Esophagus mucosa (tissue), 1 donor: ENCODE measurements at regions not wholly inside any gene's neighbourhood (a gene's known extent, or its start where the extent isn't known, plus 50 kb on each side); places are given as distances from the start of the nearest gene placed in this dataset.
A peak's percentile ranks its signal among the peaks of the same experiment; 100 is the strongest.

ENCODE experiments used
- ATAC-seq: fragments of 200-7000 bp; cut with Tn5 transposase; one replicate; pipeline ENCODE4 v1.9.1; 2020
- donor health status: DM: yes; HTN: yes; CAD: no.

DNA sequence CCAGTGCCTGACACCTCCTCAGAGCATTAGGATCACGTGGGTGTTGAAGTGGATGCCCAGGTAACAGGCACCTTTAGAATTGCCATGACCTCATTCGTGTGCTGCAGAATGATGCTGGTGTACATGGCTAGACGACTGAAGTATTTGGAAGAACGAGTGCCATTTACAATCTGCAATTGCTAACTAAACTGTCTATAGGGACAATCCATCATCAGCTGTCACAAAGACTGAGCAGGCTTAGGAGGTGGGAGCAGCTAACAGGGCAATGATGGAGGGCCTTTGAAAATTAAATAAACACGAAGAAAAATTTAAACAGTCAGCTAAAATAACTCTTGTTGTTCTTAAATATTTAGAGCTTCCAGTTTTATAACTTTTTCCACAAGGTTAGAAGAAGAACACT is 375.8 kb downstream of the GADD45G start:
- ATAC-seq = no peak

DNA sequence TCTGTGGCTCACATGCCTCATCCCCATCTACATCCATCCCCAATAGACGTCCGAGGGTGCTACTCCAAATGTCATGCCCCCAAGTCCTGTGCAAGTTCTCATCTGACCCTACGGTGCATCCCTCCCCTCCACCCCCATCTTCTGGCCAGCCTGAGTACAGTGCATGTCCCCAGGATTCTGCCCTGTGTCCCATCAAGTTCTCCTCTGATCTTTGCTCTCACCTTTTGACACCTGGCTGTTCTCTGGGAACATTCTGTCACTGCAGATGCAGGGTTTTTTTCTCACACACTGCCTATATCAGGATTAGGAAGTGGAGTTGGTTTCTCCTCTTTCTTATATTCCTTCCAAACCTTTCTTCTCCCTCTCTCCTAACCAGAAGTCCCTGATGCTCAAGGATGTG is 377.2 kb downstream of the GADD45G start:
- no peak for ATAC-seq

DNA sequence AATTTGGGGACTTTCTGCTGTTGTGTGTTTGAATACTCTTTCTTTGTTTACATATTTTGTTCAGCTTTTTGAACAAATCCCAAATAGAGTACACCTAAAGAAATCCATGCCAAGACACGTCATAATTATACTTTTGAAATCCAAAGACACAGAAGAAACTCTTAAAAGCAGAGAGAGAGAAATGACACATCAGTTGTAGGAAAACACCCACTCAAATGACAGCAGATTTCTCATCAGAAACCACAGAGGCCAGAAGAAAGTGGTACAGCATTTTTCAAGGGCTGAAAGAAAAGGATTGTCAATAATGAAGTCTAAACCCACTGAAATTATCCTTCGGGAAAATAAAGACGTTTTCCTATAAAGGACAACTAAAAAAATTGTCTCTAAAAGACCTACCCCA is 378.6 kb downstream of the GADD45G start:
- ATAC-seq = no peak

DNA sequence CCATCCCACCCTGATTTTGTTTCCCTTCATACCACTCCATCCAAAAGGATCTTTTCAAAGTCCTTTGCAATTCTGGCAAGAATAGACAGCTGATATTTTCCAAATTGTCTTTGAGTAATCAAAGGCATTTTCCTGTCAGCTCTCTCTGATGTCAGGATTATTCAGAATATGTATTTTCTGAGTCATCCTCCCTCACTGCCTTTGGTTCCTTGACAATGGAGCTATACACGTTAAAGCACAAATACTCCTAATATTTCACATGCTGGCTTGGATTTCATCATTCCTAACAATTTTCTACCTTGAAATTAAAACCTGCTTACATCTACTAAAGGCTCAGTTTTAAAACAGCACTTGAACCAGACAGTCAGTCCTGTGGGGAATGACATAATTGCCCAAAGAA is 379.4 kb downstream of the GADD45G start:
- ATAC-seq = peak; percentile 70

DNA sequence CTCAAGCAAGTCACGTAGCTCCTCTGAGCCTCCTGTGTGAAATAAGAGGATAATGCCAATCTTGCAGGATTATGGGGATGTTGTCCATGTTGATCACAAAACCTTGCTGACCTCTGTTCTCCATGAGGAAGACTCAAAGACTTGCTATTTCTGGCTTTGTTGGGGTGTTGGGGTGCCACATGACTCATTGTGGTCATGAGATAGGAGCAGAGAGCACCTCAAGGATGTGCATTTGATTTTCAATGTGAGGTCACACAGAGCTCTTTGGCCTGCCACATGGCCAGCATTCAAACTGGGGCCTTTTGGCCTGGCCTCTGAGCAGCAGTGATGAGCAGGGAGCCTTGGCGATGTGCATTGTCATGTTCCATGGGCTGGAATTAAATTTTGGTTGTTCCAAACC is 380.3 kb downstream of the GADD45G start:
- ATAC-seq = no peak

DNA sequence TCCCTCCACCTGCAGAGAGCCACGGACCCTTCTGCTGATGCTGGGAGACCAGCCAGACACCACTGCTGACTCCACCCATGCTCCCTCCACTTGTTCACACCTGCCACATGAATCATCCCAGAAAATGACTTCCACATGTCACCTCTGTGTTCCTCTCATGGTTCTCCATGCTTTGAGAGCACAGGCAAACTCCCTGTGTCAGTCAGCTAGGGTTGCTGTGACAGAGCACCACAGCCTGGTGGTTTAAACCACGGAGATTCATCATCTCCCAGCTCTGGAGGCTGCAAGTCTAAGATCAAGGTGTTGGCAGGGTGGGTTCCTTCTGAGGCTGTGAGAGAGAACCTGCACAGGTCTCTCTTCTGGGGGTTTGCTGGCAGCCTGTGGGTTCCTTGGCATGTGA is 381.4 kb downstream of the GADD45G start:
- ATAC-seq = peak; percentile 40

DNA sequence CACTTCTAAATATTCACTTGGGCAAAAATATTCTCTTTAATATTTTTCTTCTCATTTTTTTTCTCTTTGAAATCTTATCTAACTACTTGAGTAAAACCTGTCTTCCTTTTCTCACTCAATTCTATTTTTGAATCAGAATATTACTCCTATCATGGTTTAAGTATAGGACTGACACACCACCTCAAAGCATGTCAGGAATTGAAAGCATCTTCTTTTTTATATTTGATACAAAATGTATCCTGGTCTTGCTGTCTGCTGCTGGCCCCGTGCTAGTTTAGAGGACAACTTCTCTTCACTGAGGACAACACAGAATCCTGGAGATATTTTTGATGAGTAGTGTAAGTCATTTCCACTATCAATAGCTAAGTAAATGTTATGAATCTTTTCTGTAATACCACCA is 383.6 kb downstream of the GADD45G start:
- no peak for ATAC-seq

DNA sequence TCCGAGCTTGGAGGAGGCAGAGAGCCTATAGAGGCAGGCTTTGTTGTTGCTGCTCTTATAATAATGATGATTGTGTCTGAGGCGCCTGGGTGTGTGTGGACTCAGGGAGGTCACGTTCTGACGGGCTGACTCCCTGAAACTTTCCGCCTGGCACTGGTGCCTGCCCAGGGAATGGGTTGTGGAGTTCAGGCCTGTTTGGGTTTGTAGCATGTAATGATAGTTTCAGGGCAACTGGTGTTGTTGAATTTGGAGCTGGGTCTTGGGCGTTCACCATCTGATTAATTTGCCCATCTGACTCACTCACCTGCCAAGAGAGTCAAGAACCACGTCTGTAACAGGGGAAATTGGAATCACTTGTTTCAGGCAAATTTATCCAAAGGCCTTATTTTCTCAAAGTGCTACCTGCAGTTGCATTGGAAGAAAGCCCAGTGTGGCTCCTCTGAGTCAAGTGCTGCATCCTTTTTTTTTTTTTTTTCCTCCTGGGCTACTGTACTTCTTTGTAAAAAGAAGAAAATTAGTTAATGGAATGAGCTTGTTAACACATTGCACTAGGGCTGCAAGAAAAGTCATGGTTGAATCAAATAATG is 386.5 kb downstream of the GADD45G start:
- peak; percentile 77 for ATAC-seq

DNA sequence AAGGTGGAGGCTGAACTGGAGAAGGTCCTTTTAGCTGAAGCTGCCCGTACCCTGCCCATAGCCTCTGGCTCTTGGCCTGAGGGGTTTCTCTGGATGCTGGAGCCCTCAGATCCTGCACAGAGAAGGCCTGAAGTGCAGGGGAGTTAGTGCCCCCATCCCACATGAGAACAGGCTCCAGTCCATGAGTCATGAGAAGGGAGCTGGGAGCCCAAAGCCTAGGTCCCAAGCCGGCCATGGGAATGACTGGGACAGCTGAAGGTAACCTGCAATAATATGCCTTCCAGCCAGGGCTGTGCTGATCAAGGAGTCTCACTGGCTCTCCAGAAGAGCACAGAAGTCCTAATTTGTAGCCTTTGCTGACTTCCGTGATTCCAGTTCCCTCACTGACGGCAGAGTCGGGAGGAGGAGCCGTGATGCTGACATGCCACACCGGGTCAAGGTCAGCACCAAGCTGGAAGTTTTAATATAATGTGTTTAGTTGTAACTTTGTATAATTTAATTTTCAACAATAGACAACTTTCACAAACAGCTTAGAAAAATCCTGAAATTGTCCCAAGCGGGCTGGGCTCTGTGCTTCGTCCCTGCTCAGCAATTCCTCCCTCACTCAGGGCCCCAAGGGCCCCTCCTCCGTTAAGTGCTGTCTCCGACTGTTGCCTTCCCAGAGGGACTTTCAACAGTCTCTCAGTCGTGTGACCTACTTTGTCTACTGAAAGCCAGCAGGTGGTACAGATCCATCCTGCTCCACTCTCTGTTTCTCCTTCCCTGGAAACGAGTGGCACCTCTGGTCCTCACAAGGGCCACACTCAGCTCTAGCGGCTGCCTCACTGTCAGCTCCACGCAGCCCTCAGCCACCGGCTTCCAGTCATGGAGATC is 387.8 kb downstream of the GADD45G start:
- no peak for ATAC-seq

DNA sequence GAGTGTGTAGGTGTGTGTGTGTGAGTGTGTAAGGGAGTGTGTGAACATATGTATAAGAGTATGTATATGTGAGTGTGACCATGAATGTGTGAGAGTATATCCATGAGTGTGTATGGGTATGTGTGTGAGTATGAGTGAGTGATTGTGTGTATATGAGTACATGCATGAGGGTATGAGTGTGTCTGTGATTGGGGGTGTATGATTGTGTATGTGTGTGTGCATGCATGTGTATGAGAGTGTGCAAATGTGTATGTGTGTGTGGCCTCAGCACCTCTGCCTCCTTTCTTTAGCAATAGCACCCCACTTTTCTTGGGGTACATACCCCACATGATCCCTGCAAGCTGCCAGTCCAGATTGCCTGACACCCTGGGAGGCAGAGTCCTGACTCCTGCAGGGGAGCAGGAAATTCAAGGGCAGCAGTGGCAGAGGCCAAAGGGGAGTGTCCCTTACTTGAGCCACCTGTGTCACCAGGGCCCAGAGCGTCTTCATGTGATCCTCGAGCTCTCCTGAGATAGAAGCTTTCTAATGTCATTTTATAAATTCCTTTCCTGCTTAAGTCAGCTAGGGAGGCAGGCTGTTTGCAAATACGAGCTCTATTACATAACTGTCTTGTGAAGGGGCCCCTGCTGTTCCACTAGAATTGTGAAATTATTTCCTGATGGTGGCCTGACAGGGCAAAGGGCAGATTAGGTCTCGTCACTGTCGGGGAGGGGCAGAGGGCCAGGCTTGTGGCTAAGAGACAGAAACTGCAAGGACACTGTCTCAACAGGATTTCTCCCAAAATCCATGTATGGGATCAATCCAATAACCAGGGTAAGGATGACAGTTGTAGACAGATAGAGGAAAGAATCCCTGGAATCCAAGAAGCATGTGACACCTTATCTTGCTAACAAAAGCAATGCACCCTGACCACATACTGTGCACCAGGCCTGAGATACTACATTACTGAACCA is 389.1 kb downstream of the GADD45G start:
- no peak for ATAC-seq

DNA sequence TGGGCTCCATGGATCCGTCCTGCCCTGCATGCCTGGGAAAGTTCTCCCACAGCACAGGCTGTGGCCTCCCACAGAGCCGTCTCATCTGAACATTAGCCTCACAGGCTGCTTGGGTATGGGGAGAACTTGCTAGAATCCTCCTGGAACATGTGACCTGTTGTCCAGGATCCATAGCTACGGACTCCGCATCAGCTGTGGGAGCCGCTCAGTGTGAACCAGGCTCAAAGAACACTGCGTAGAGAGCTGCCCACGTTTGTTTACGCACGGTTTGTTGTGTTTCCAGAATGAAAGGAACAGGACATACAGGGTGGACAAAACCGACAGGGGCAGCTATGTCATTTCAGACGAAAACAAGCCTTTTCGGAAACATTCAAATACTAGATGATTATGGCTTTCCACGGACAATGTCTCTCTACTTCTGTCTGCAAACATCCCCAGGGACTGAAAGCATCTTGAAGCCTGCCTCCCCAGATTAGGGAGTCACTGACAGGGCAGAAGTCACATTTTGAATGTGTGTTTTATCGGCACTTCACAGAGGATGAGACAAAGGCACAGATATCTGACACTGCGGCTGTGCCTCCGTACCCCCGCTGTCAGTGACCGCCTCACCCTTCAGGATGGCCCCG is 390.3 kb downstream of the GADD45G start:
- ATAC-seq = no peak

DNA sequence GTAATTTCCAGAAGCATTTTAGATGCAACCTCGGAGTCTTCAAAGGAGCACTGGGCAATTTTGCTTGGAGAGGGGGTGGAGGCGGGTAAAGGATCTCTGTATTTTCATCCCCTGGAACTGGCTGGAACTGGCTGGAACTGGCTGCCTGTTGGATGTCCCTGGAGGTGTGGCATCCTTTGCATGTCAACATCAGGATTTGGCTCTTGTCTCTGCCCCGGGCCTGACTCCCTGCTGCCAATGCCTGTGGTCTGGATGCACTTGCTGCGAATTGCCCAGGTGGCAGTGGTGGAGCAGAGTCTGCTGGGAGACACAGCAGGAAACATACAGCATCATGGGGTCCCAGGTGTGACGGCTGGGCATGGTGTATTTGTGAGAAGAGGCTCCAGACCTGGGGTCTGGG is 391.3 kb downstream of the GADD45G start:
- no peak for ATAC-seq

DNA sequence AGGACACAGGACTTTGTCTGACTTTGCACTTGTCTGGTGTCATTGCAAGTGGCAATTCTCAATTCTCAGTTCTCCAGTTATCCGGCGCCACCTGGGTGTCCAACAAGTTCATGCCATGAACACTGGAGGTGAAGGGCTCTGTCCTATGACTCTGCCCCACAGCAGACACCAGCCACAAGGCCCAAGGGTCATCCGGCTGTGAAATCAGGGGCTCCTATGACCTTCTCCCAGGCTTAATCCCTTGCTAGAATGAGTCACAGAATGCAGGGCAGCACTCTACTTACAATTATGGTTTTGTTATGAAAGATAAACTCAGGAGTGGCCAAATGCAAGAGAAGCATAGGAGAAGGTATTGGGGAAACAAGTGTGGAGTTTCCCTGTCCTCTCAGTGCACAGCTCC is 392.0 kb downstream of the GADD45G start:
- no peak for ATAC-seq

DNA sequence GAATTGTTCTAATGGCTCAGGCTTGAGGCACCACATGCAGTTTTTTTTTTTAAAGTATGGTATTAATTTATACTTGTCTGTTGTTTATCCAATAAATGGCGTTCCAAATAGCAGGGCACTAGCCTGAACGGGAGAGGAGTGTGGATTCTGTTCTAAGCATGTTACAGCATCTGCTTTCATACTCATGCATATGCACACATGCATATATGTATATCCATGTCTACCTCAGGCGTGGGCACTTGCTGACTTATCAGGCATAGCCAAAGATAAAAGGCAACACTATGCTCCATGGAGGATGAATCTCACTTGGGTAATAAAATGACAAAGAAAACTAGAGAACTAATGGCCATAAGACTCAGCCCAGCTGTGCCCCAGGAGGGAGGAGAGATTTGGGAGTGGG is 393.8 kb downstream of the GADD45G start:
- no peak for ATAC-seq

DNA sequence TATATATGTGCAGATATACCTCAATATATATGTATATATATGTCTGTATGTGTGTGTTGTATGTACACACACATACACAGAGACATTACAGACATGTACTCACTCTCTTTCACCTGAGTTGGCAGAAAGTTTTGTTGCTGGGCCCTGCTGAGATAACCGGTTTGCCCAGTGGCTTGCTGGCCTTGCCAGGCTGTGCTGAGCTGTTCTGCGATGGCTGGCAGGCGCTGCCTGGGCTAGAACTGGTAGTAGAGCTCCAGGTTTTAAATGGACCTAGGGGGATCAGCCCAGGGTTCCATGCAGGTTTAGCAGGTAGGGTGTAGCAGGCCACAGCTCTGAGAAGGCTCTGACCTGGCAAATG is 394.3 kb downstream of the GADD45G start:
- peak; percentile 92 for ATAC-seq

DNA sequence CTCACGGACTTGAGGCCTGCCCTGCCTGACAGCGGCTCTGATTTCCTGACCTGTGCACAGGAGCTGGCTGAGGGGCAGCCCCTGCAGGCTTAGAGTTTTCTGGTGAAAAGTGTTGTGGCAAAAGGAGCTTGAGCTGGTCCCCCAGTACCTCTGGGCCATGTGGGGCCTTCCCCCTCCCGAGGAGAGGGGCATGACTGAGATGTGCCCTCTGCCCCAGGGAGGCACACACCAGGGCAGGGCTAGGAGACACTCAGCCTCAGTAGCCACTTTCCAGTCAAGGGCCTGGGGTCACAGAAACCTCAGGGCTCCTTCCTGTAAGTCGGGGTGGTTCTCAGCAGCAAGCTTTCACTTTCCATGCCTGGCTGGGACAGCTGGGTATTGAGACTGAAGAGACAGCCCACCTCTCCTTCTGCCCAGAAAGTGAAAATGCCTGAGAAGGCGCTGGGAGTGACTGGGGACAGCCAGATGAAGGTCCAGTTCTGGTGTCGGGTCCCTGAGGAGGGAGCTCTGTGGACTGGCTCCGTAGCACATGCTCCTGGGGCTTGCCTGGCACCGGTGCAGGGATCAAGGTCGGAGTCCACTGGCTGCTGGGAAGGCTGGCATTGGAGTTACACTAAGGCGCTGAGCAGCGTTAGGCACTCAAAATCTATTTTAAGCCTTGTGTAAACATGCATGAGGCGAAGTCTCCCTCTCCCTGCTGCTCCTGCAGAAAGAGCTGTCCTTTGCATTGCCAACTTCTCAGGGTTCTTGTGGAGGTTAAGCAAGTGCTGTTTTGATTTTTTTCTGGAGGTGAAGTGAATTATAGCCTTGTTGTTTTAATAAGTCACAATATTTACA is 394.9 kb downstream of the GADD45G start:
- ATAC-seq = peak; percentile 77

DNA sequence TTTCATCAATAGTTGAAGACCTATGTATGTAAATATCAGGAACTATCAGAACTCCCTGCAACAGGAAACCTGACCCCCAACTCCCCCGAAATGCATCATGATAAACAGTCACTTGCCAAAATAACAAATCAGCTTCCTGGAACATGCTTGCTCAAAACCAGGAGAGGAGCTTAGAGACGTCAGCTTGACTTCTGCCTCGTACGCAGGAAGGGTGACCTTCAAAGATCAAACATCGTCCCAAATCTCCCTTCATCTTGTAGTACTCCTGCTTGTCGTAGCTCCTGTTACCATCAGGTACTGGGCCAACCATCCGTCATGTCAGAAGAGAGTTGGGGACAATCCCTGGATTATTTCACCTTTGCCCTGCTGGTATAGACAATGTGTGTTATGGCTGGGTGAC is 396.1 kb downstream of the GADD45G start:
- no peak for ATAC-seq

DNA sequence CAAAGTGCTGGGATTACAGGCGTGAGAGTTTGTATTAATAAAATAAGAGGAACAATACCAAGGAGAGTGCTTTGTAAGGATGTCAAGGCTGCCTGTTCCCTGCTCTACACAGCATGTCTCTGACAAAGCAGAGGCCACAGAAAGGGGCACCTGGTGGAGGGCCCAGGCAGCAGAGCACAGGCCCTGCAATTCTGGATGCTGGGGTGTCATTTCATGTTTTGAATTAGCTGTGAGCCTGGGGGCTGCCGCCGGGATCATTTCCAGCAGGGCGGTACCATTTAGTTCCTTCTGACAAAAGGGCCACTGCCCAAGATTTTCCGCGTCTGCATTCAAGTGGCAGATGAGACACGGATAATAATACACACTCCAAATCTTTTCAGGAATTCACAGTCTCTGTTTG is 396.9 kb downstream of the GADD45G start:
- ATAC-seq = no peak

DNA sequence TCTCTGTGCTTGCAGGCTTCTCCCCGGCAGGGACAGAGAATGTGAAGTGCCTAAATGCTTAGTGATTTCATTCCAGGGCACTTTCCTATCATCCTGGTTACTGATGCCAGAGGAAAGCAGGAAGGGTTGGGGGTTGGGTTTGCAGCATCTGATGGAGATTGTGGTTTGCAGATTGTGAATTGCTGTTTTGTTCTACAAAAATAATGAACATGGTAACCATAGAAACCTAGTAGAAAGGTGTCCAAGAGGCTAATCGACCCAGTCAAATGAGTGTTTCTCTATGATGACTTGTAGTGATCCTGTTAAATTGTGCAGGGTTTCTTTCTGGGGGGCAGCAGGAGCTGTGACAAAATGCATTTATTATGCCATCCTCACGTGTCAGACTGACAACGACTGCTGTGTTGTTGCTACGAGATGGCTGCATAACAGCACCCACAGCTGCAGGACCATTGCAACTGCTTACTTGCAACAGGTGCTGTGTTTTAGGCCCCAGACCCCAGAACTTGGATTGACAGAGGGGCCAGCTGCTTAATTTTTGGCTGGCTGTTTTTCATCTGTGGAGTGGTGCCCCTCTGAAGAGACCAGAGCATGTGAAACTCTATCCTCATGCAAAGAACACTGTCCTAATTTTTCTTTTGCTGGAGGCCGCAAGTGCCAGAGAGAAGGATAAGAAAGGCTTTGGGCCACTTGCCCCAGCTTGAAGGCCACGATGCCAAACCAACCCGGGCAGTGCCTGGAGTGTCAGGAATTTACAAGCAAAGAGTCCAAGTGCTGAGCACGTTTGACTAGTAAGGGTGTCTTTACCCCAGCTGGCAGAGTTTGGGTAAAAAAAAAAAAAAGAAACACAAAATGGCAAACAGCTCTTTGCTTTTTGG is 397.8 kb downstream of the GADD45G start:
- no peak for ATAC-seq

DNA sequence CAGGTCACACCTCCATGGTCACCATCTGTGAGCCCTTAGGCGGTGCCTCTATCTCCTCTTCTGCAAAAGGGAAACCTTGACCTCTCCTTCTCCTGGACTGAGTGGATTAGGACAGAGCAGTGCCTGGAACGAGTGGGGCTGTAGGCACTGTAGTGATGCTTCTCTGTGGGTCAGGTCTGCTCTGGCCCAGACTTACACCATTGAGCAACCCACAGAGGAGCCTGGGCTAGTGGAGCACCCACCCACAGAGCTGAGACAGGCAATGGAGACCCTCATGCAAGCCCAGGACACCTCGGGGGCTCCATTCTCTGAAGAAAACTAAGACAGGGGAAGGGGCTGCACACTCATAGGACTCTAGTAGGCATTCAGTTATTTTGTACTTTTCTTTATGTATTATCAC is 400.6 kb downstream of the GADD45G start:
- ATAC-seq = no peak
